SU-DHL-6 (cell line): ENCODE measurements at regions not wholly inside any gene's neighbourhood (a gene's known extent, or its start where the extent isn't known, plus 50 kb on each side); places are given as distances from the start of the nearest gene placed in this dataset.

Source experiments
- H2AFZ ChIP-seq: fragments of 200-600 bp; sonication (generic); 2 replicates; pipeline ENCODE4 v1.6.1; 2014; ENCODE audit warnings: low read depth, mild to moderate bottlenecking, moderate library complexity, mixed read lengths, antibody characterized with exemption, low read length; ENCODE audit not compliant: severe bottlenecking
- H3F3A ChIP-seq: fragments of 200-600 bp; shearing (Covaris generic); 2 replicates; pipeline ENCODE4 v1.6.0; 2016; ENCODE audit warnings: antibody characterized with exemption, mild to moderate bottlenecking; ENCODE audit not compliant: insufficient read depth
- H3K27ac ChIP-seq: fragments of 200-600 bp; sonication (generic); 2 replicates; pipeline ENCODE4 v1.5.1; 2016; ENCODE audit warnings: low read depth, mild to moderate bottlenecking, low read length, moderate library complexity, mixed read lengths
- H3K27me3 ChIP-seq: fragments of 200-600 bp; sonication (generic), shearing (Covaris generic); 2 replicates; pipeline ENCODE4 v1.6.0; 2014; ENCODE audit warnings: mild to moderate bottlenecking, low read length
- H3K36me3 ChIP-seq: fragments of 200-600 bp; sonication (generic); 2 replicates; pipeline ENCODE4 v1.6.1; 2014; ENCODE audit warnings: mild to moderate bottlenecking, low read length, mixed read lengths
- H3K4me2 ChIP-seq: fragments of 300-600, 200-600 bp; shearing (Covaris generic), sonication (generic); 2 replicates; pipeline ENCODE4 v1.6.0; 2014; ENCODE audit warnings: low read length, low read depth, mild to moderate bottlenecking; ENCODE audit not compliant: poor library complexity, severe bottlenecking
- H3K4me3 ChIP-seq: fragments of 200-600 bp; sonication (generic); 2 replicates; pipeline ENCODE4 v1.5.1; 2014; ENCODE audit warnings: antibody characterized with exemption, low read length, mild to moderate bottlenecking, mixed read lengths; ENCODE audit not compliant: insufficient read depth, poor library complexity, severe bottlenecking
- H3K79me2 ChIP-seq: fragments of 200-600 bp; sonication (generic); 2 replicates; pipeline ENCODE4 v1.6.1; 2014; ENCODE audit warnings: mild to moderate bottlenecking, low read length, moderate library complexity; ENCODE audit not compliant: insufficient read depth
- H3K9ac ChIP-seq: fragments of 200-600 bp; sonication (generic); 2 replicates; pipeline ENCODE4 v1.7.0; 2014; ENCODE audit warnings: mild to moderate bottlenecking, low read length
- H3K9me2 ChIP-seq: fragments of 200-600 bp; sonication (generic); replicated peaks from 2 replicates; pipeline ENCODE4 v1.6.1; 2014; ENCODE audit warnings: low read length; ENCODE audit not compliant: insufficient read depth
- H3K9me3 ChIP-seq: fragments of 200-600 bp; sonication (generic); 2 replicates; pipeline ENCODE4 v1.6.1; 2014; ENCODE audit warnings: low read length, mixed read lengths; ENCODE audit not compliant: insufficient read depth
- H4K20me1 ChIP-seq: fragments of 200-600 bp; sonication (generic); 2 replicates; pipeline ENCODE4 v1.6.1; 2014; ENCODE audit warnings: low read depth, mild to moderate bottlenecking, antibody characterized with exemption, low read length, moderate library complexity, mixed read lengths
- CTCF ChIP-seq: fragments of 200-600 bp; sonication (generic); IDR thresholded peaks from one replicate; pipeline ENCODE4 v1.5.1; 2017; ENCODE audit warnings: antibody characterized with exemption, mild to moderate bottlenecking, low read length, moderate library complexity; ENCODE audit not compliant: insufficient read depth, poor library complexity, severe bottlenecking
- EZH2phosphoT487 ChIP-seq: fragments of 200-600 bp; sonication (generic), shearing (Covaris generic); conservative IDR thresholded peaks from 2 replicates; pipeline ENCODE4 v1.6.1; 2018; ENCODE audit warnings: mild to moderate bottlenecking, antibody characterized with exemption, low read length, moderate library complexity, mixed read lengths

- Histone ChIP-seq H3K9me3 (no peaks in the 10 kb centered on the region), H3K36me3 (no peaks in the 10 kb centered on the region), H3K9ac (no peak overlapping the region), H2AFZ (no peak overlapping the region), H3K4me2 (no peak overlapping the region), H3K4me3 (no peak overlapping the region), H3K9me2 (no peaks in the 10 kb centered on the region), H3K27ac (no peak overlapping the region), H3F3A (no peaks in the 10 kb centered on the region), H3K27me3 (no peaks in the 10 kb centered on the region), H3K79me2 (no peaks in the 10 kb centered on the region), H4K20me1 (no peaks in the 10 kb centered on the region)
- TF ChIP-seq CTCF = no peak
- no peak for TF ChIP-seq EZH2phosphoT487
These were observed 164.9 kb upstream of the SLC27A6 start for GRCh38 chr5:128800377-128800776.

- no peak overlapping the region for H3K27ac ChIP-seq
- H4K20me1 ChIP-seq = no peaks in the 10 kb centered on the region
- H3K36me3 ChIP-seq = no peaks in the 10 kb centered on the region
- H3K9ac ChIP-seq = no peak overlapping the region
- H3K4me2 ChIP-seq = no peak overlapping the region
- H3K4me3 ChIP-seq = no peak overlapping the region
- H3K9me2 ChIP-seq = no peaks in the 10 kb centered on the region
- H3K27me3 ChIP-seq = no peaks in the 10 kb centered on the region
- H2AFZ ChIP-seq = no peak overlapping the region
- TF ChIP-seq EZH2phosphoT487 = no peak
- no peaks in the 10 kb centered on the region for H3F3A ChIP-seq
- no peaks in the 10 kb centered on the region for H3K79me2 ChIP-seq
- H3K9me3 ChIP-seq = no peaks in the 10 kb centered on the region
These were observed 151.8 kb upstream of the SLC27A6 start for GRCh38 chr5:128813317-128814070.

- Histone ChIP-seq H3K9me3 (no peaks in the 10 kb centered on the region), H3K9me2 (no peaks in the 10 kb centered on the region), H3K79me2 (no peaks in the 10 kb centered on the region), H3K4me3 (no peak overlapping the region), H3K36me3 (no peaks in the 10 kb centered on the region), H3K27ac (no peak overlapping the region), H3K4me2 (no peak overlapping the region), H4K20me1 (no peaks in the 10 kb centered on the region), H3K9ac (no peak overlapping the region), H3K27me3 (no peaks in the 10 kb centered on the region), H2AFZ (no peak overlapping the region), H3F3A (no peaks in the 10 kb centered on the region)
- TF ChIP-seq CTCF (no peak), EZH2phosphoT487 (no peak)
These were observed 150.1 kb upstream of the SLC27A6 start for GRCh38 chr5:128815201-128815600.

- TF ChIP-seq CTCF = no peak
- TF ChIP-seq EZH2phosphoT487 = no peak
- Histone ChIP-seq H3K4me2 (no peak overlapping the region), H4K20me1 (no peaks in the 10 kb centered on the region), H3F3A (no peaks in the 10 kb centered on the region), H3K9ac (no peak overlapping the region), H3K79me2 (no peaks in the 10 kb centered on the region), H3K36me3 (no peaks in the 10 kb centered on the region), H3K9me3 (no peaks in the 10 kb centered on the region), H3K4me3 (no peak overlapping the region), H3K9me2 (no peaks in the 10 kb centered on the region), H3K27ac (no peak overlapping the region), H3K27me3 (no peaks in the 10 kb centered on the region), H2AFZ (no peak overlapping the region)
These were observed 139.5 kb upstream of the SLC27A6 start for GRCh38 chr5:128825826-128826225.
